HEK293T (cell line): ENCODE measurements at regions not wholly inside any gene's neighbourhood (a gene's known extent, or its start where the extent isn't known, plus 50 kb on each side); places are given as distances from the start of the nearest gene placed in this dataset.
"Not testable (repeated sequence)": the region's sequence is repeated elsewhere in the genome, so short reads cannot be mapped to it uniquely, and the experiment has no call there.

Source experiments
- CTCF ChIA-PET: fragments of 350-600 bp; formaldehyde crosslinking; extraction: SDS; loops from one replicate; lab custom pipeline; 2021; ENCODE audit warnings: antibody characterized with exemption, inconsistent platforms; lab: Yijun Ruan, JAX
- POLR2A ChIA-PET: fragments of 350-600 bp; formaldehyde crosslinking; extraction: SDS; loops from one replicate; lab custom pipeline; 2020; ENCODE audit warnings: antibody characterized with exemption, inconsistent platforms; lab: Yijun Ruan, JAX
- DNase-seq: peaks from one replicate; pipeline ENCODE4 v3.0.0; 2012; ENCODE audit warnings: mixed read lengths; ENCODE audit errors: extremely low spot score
- ARNT ChIP-seq: fragments of 450-650 bp; IDR thresholded peaks from 2 replicates; pipeline ENCODE4 v1.6.1; 2017; ENCODE audit warnings: mild to moderate bottlenecking
- BHLHE40 ChIP-seq: fragments of 450-650 bp; IDR thresholded peaks from 2 replicates; pipeline ENCODE4 v1.6.1; 2016; ENCODE audit warnings: mild to moderate bottlenecking, moderate library complexity, borderline replicate concordance
- CTBP1 ChIP-seq: fragments of 450-650 bp; IDR thresholded peaks from 2 replicates; pipeline ENCODE4 v1.6.1; 2016; ENCODE audit warnings: borderline replicate concordance
- ELF4 ChIP-seq: fragments of 450-650 bp; IDR thresholded peaks from 2 replicates; pipeline ENCODE4 v1.6.1; 2017; ENCODE audit warnings: antibody characterized with exemption
- FOXA1 ChIP-seq: fragments of 450-650 bp; IDR thresholded peaks from 2 replicates; pipeline ENCODE4 v1.6.1; 2016; ENCODE audit warnings: mild to moderate bottlenecking
- FOXK2 ChIP-seq: fragments of 450-650 bp; IDR thresholded peaks from 2 replicates; pipeline ENCODE4 v1.6.1; 2016; ENCODE audit warnings: mild to moderate bottlenecking
- FOXM1 ChIP-seq: fragments of 450-650 bp; IDR thresholded peaks from 2 replicates; pipeline ENCODE4 v1.6.1; 2017; ENCODE audit warnings: mild to moderate bottlenecking, borderline replicate concordance
- HDGF ChIP-seq: fragments of 450-650 bp; IDR thresholded peaks from 2 replicates; pipeline ENCODE4 v1.6.1; 2017; ENCODE audit warnings: antibody characterized with exemption, borderline replicate concordance
- L3MBTL2 ChIP-seq: fragments of 450-650 bp; conservative IDR thresholded peaks from 2 replicates; pipeline ENCODE4 v1.6.1; 2016; ENCODE audit warnings: mild to moderate bottlenecking
- LEF1 ChIP-seq: fragments of 450-650 bp; IDR thresholded peaks from 2 replicates; pipeline ENCODE4 v1.6.1; 2017; ENCODE audit warnings: mild to moderate bottlenecking, borderline replicate concordance
- NFRKB ChIP-seq: fragments of 450-650 bp; IDR thresholded peaks from 2 replicates; pipeline ENCODE4 v1.6.1; 2016; ENCODE audit warnings: mild to moderate bottlenecking, moderate library complexity
- SP1 ChIP-seq: fragments of 450-650 bp; IDR thresholded peaks from 2 replicates; pipeline ENCODE4 v1.6.1; 2017
- SUZ12 ChIP-seq: fragments of 450-650 bp; IDR thresholded peaks from 2 replicates; pipeline ENCODE4 v1.6.1; 2016; ENCODE audit warnings: mild to moderate bottlenecking
- TARDBP ChIP-seq: fragments of 450-650 bp; IDR thresholded peaks from 2 replicates; pipeline ENCODE4 v1.6.1; 2016
- ZNF384 ChIP-seq: fragments of 450-650 bp; IDR thresholded peaks from 2 replicates; pipeline ENCODE4 v1.6.1; 2016
- TF ChIP-seq, protein P1 (sequence below): fragments of 450-650 bp; IDR thresholded peaks from 2 replicates; pipeline ENCODE4 v1.6.1; 2016

DNA sequence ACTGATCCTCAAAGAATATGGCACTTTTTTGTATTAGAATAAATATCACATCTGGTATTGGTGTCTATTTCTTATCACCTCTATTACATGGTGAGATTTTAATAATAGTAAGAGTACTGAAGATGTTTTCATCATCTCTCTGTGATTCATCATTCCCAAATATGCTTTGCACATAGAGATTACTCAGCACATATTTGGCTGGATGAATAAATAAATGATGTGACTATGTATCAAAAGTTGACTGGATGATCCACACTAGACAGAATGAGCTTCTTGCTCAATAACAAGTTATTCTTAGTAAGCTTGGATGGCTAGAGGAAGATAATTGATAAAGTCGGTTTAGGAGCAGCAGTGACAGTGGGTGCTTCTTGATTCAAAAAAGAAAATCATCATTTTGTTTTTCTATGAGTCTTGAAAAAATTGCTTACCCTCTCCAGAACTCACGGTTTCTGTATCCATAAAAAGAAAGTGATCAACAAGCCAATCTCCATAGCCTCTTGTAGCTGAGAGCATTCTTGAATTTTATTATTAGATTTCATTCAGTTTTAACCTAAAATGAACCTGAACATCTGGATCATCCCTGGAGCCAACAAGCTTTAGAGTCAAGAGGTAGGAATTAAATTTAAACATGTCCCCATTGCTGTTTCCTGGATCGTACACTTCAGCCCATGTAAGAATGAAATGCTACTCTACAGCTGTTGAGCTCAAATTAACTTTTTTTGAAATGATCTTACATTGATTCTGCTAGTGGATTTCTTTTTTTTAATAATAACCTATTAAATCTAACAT is 104.8 kb upstream of the OSTN start:
- CTCF ChIA-PET: no interaction called here
- POLR2A ChIA-PET: no interaction called here
- TF ChIP-seq BHLHE40 (no peak), FOXK2 (no peak), HDGF (no peak), FOXM1 (no peak), SP1 (no peak), FOXA1 (no peak), L3MBTL2 (no peak), SUZ12 (no peak)
- TF ChIP-seq, protein P1, sequence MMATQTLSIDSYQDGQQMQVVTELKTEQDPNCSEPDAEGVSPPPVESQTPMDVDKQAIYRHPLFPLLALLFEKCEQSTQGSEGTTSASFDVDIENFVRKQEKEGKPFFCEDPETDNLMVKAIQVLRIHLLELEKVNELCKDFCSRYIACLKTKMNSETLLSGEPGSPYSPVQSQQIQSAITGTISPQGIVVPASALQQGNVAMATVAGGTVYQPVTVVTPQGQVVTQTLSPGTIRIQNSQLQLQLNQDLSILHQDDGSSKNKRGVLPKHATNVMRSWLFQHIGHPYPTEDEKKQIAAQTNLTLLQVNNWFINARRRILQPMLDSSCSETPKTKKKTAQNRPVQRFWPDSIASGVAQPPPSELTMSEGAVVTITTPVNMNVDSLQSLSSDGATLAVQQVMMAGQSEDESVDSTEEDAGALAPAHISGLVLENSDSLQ: no peak
- DNase-seq: no peak

DNA sequence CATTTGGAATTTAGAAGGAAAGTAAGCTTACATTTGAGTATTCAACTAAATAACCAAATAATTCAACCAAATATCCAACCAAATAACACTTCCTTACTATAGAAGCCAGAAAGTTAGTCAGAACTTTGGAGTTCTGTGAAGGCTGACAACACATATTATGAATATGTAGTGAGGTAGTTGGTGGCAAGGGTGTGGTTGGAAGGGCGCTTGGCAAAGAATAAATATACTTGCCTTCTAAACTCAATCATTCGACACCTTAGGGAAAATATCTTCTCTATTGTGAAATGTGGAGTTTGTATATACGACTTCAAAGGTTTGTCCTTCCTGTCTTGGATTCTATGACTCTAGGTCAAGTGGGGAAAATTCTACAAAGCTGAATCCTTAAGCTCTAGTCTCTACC is 111.7 kb upstream of the OSTN start:
- CTCF ChIA-PET: no interaction called here
- no peak for TF ChIP-seq HDGF
- no peak for TF ChIP-seq BHLHE40
- no peak for TF ChIP-seq SP1
- no peak for TF ChIP-seq ZNF384
- TF ChIP-seq L3MBTL2: no peak
- TF ChIP-seq CTBP1: no peak
- TF ChIP-seq FOXA1: no peak
- TF ChIP-seq, protein P1: no peak
- no peak for TF ChIP-seq ARNT
- TF ChIP-seq FOXK2: no peak
- TF ChIP-seq ELF4: no peak
- no peak for DNase-seq
- POLR2A ChIA-PET: no interaction called here

DNA sequence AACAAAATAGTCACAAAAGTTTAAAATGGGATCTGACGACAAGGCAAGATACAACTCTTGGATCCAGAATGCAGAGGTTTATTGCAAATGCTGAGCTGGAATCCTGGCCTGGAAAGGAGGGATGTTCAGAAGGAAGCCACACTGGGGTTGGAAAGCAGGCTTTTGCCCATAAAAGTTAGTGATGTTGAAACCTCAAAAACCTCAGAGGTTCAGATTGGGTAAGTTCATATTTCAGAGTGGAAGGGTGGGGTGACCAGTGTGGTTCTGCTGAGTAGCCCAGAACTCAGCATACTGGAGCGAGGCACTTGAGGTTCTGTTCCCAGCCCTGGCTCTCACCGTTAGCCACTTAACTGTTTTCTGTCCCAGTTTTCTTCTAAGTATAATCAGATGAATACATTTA is 114.0 kb upstream of the OSTN start:
- ChIA-PET POLR2A (no interaction called here), CTCF (no interaction called here)
- TF ChIP-seq L3MBTL2: no peak
- no peak for TF ChIP-seq NFRKB
- no peak for TF ChIP-seq LEF1
- TF ChIP-seq ELF4: no peak
- no peak for TF ChIP-seq ARNT
- no peak for TF ChIP-seq HDGF
- TF ChIP-seq CTBP1: no peak
- TF ChIP-seq, protein P1: no peak
- no peak for TF ChIP-seq SP1
- no peak for TF ChIP-seq BHLHE40
- no peak for TF ChIP-seq ZNF384
- TF ChIP-seq FOXM1: no peak
- TF ChIP-seq FOXA1: no peak
- no peak for TF ChIP-seq TARDBP
- TF ChIP-seq FOXK2: no peak
- no peak for TF ChIP-seq SUZ12
- DNase-seq: no peak

DNA sequence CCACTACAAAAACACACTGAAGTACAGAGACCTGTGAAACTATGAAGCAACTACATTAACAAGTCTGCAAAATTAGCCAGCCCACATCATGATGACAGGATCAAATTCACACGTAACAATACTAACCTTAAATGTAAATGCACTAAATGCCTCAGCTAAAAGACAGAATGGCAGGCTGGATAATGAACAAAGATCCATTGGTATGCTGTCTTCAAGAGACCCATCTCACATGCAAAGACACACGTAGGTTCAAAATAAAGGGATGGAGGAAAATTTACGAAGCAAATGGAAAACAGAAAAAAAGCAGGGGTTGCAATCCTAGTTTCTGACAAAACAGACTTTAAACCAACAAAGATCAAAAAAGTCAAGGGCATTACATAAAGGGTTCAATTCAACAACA is 120.1 kb upstream of the OSTN start:
- POLR2A ChIA-PET: not testable (repeated sequence)

DNA sequence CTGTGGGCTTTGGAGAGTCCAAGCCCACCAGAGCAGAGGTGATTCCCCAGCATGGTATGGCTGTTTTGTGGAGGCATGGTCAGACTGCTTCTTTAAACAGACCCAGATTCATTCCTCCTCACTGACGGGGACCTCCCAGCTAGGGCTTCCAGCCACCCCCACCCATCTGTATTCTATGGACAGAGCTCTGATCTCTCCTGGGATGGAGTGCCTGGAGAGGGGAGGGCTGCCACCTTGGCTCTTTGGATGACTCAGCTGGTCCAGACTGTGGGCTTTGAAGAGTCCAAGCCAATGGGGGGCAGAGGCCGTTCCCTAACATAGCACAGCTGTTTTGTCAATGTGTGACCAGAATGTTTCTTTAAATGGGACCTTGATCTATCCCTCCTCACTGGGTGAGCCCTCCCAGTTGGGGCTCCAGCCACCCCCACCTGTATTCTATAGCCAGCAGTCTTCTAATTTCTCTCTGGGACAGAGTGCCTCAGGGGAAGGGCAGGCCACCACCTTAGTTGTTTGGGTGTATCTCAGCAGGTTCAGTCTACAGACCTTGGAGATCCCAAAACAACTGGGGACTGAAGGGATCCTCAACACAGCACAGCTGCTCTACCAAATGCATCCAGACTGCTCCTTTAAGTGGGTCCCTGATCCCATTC is 122.0 kb upstream of the OSTN start:
- ChIA-PET CTCF (no interaction called here), POLR2A (no interaction called here)
- TF ChIP-seq NFRKB (no peak), TARDBP (no peak), LEF1 (no peak), ELF4 (no peak)
- TF ChIP-seq, protein P1: no peak
- no peak for DNase-seq

More for the DNA sequence above, 120.1 kb upstream of the OSTN start:
- CTCF ChIA-PET, DNase-seq: not testable (repeated sequence)

DNA sequence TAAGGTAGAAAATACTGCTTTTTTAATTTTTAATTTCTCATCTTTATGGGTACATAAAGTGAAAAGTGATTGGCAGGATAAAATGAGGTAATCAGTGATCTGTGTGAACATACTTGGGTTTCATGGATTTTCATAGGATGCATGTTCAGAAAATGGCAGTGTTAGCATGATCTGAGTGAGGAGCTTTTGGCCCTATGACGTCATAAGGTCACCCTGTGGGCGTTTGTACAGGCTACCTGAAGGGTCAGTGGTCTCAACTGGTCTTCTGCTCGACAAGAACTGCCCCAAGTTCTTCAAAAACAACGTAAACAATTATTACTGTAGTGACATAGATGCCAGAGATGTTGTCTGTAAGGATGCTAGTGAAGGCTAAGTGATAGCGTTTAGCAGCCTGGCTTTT is 124.5 kb upstream of the OSTN start:
- DNase-seq: no peak
- ChIA-PET CTCF (no interaction called here), POLR2A (no interaction called here)
- no peak for TF ChIP-seq BHLHE40
- TF ChIP-seq NFRKB: no peak
- no peak for TF ChIP-seq FOXK2
- TF ChIP-seq ARNT: no peak
- TF ChIP-seq ELF4: no peak
- TF ChIP-seq, protein P1: no peak
- no peak for TF ChIP-seq LEF1
- no peak for TF ChIP-seq TARDBP
- no peak for TF ChIP-seq FOXM1
- no peak for TF ChIP-seq HDGF
- no peak for TF ChIP-seq ZNF384
- no peak for TF ChIP-seq SUZ12
- TF ChIP-seq CTBP1: no peak
- TF ChIP-seq FOXA1: no peak
